ENCODE measurements at regions not wholly inside any gene's neighbourhood (a gene's known extent, or its start where the extent isn't known, plus 50 kb on each side); places are given as distances from the start of the nearest gene placed in this dataset.

GRCh38 chr10:83572036-83572435 is 567.3 kb upstream of the GHITM start:
- Histone ChIP-seq H3K27ac (ENCODE audit: low read depth, low read length) (no peak overlapping the region), H3K9ac (ENCODE audit: low read length) (no peak overlapping the region), H3K27me3 (ENCODE audit: control insufficient read depth, insufficient read depth, low read length) (no peaks in the 10 kb centered on the region), H3K9me3 (ENCODE audit: control insufficient read depth, insufficient read depth, low read depth, low read length) (0 out of 2 replicates have a peak, but pooled peaks cover under 1% of the 10 kb centered on the region), H3K4me1 (ENCODE audit: control insufficient read depth, insufficient read depth, low read length) (no peaks in the 10 kb centered on the region), H3K36me3 (ENCODE audit: control insufficient read depth, insufficient read depth, low read length) (no peaks in the 10 kb centered on the region), H3K4me3 (ENCODE audit: low read depth, low read length) (no peak overlapping the region)

- Histone ChIP-seq H3K36me3 (ENCODE audit: control insufficient read depth, insufficient read depth, low read length) (no peaks in the 10 kb centered on the region), H3K4me3 (ENCODE audit: low read depth, low read length) (no peak overlapping the region), H3K9me3 (ENCODE audit: control insufficient read depth, insufficient read depth, low read depth, low read length) (0 out of 2 replicates have a peak, but pooled peaks cover 6% of the 10 kb centered on the region), H3K9ac (ENCODE audit: low read length) (no peak overlapping the region), H3K4me1 (ENCODE audit: control insufficient read depth, insufficient read depth, low read length) (no peaks in the 10 kb centered on the region), H3K27me3 (ENCODE audit: control insufficient read depth, insufficient read depth, low read length) (no peaks in the 10 kb centered on the region), H3K27ac (ENCODE audit: low read depth, low read length) (no peak overlapping the region)
Observed at GRCh38 chr10:83574770-83575169, 564.5 kb upstream of the GHITM start.

- peaks cover 3% of the 10 kb centered on the region; the same call in 1 of the 2 replicates for H3K4me1 ChIP-seq (ENCODE audit: control insufficient read depth, insufficient read depth, low read length)
- no peaks in the 10 kb centered on the region for H3K36me3 ChIP-seq (ENCODE audit: control insufficient read depth, insufficient read depth, low read length)
- H3K27ac ChIP-seq (ENCODE audit: low read depth, low read length) = no peak overlapping the region
- H3K9me3 ChIP-seq (ENCODE audit: control insufficient read depth, insufficient read depth, low read depth, low read length) = 0 out of 2 replicates have a peak, but pooled peaks cover 6% of the 10 kb centered on the region
- H3K9ac ChIP-seq (ENCODE audit: low read length) = no peak overlapping the region
- no peaks in the 10 kb centered on the region for H3K27me3 ChIP-seq (ENCODE audit: control insufficient read depth, insufficient read depth, low read length)
- no peak overlapping the region for H3K4me3 ChIP-seq (ENCODE audit: low read depth, low read length)
Observed at GRCh38 chr10:83577421-83577820, 561.9 kb upstream of the GHITM start.

GRCh38 chr10:83580373-83581012 is 558.8 kb upstream of the GHITM start:
- no peak overlapping the region for H3K4me3 ChIP-seq (ENCODE audit: low read depth, low read length)
- no peaks in the 10 kb centered on the region for H3K36me3 ChIP-seq (ENCODE audit: control insufficient read depth, insufficient read depth, low read length)
- peaks cover 7% of the 10 kb centered on the region; the same call in 1 of the 2 replicates for H3K4me1 ChIP-seq (ENCODE audit: control insufficient read depth, insufficient read depth, low read length)
- 0 out of 2 replicates have a peak, but pooled peaks cover 6% of the 10 kb centered on the region for H3K9me3 ChIP-seq (ENCODE audit: control insufficient read depth, insufficient read depth, low read depth, low read length)
- H3K9ac ChIP-seq (ENCODE audit: low read length) = no peak overlapping the region
- H3K27ac ChIP-seq (ENCODE audit: low read depth, low read length) = no peak overlapping the region
- no peaks in the 10 kb centered on the region for H3K27me3 ChIP-seq (ENCODE audit: control insufficient read depth, insufficient read depth, low read length)

GRCh38 chr10:83582407-83583095 is 556.8 kb upstream of the GHITM start:
- Histone ChIP-seq H3K27ac (ENCODE audit: low read depth, low read length) (no peak overlapping the region), H3K9ac (ENCODE audit: low read length) (no peak overlapping the region), H3K9me3 (ENCODE audit: control insufficient read depth, insufficient read depth, low read depth, low read length) (0 out of 2 replicates have a peak, but pooled peaks cover 2% of the 10 kb centered on the region), H3K4me1 (ENCODE audit: control insufficient read depth, insufficient read depth, low read length) (peaks cover 7% of the 10 kb centered on the region; the same call in 1 of the 2 replicates), H3K36me3 (ENCODE audit: control insufficient read depth, insufficient read depth, low read length) (no peaks in the 10 kb centered on the region), H3K27me3 (ENCODE audit: control insufficient read depth, insufficient read depth, low read length) (no peaks in the 10 kb centered on the region), H3K4me3 (ENCODE audit: low read depth, low read length) (no peak overlapping the region)

- Histone ChIP-seq H3K4me1 (ENCODE audit: control insufficient read depth, insufficient read depth, low read length) (peaks cover 7% of the 10 kb centered on the region; the same call in 1 of the 2 replicates), H3K9me3 (ENCODE audit: control insufficient read depth, insufficient read depth, low read depth, low read length) (no peaks in the 10 kb centered on the region), H3K27me3 (ENCODE audit: control insufficient read depth, insufficient read depth, low read length) (no peaks in the 10 kb centered on the region), H3K9ac (ENCODE audit: low read length) (no peak overlapping the region), H3K36me3 (ENCODE audit: control insufficient read depth, insufficient read depth, low read length) (no peaks in the 10 kb centered on the region), H3K4me3 (ENCODE audit: low read depth, low read length) (no peak overlapping the region), H3K27ac (ENCODE audit: low read depth, low read length) (no peak overlapping the region)
Observed at GRCh38 chr10:83585686-83586085, 553.6 kb upstream of the GHITM start.

GRCh38 chr10:83592337-83592935 is 546.9 kb upstream of the GHITM start:
- no peaks in the 10 kb centered on the region for H3K36me3 ChIP-seq (ENCODE audit: control insufficient read depth, insufficient read depth, low read length)
- H3K4me3 ChIP-seq (ENCODE audit: low read depth, low read length) = no peak overlapping the region
- H3K27me3 ChIP-seq (ENCODE audit: control insufficient read depth, insufficient read depth, low read length) = no peaks in the 10 kb centered on the region
- peaks cover 11% of the 10 kb centered on the region for H3K9me3 ChIP-seq (ENCODE audit: control insufficient read depth, insufficient read depth, low read depth, low read length)
- H3K27ac ChIP-seq (ENCODE audit: low read depth, low read length) = no peak overlapping the region
- H3K9ac ChIP-seq (ENCODE audit: low read length) = no peak overlapping the region
- no peaks in the 10 kb centered on the region for H3K4me1 ChIP-seq (ENCODE audit: control insufficient read depth, insufficient read depth, low read length)

- no peaks in the 10 kb centered on the region for H3K27me3 ChIP-seq (ENCODE audit: control insufficient read depth, insufficient read depth, low read length)
- no peak overlapping the region for H3K4me3 ChIP-seq (ENCODE audit: low read depth, low read length)
- H3K9ac ChIP-seq (ENCODE audit: low read length) = no peak overlapping the region
- no peaks in the 10 kb centered on the region for H3K9me3 ChIP-seq (ENCODE audit: control insufficient read depth, insufficient read depth, low read depth, low read length)
- peaks cover 5% of the 10 kb centered on the region for H3K4me1 ChIP-seq (ENCODE audit: control insufficient read depth, insufficient read depth, low read length)
- H3K27ac ChIP-seq (ENCODE audit: low read depth, low read length) = no peak overlapping the region
- H3K36me3 ChIP-seq (ENCODE audit: control insufficient read depth, insufficient read depth, low read length) = no peaks in the 10 kb centered on the region
Observed at GRCh38 chr10:83603708-83604107, 535.6 kb upstream of the GHITM start.

GRCh38 chr10:83605783-83606630 is 533.3 kb upstream of the GHITM start:
- no peaks in the 10 kb centered on the region for H3K36me3 ChIP-seq (ENCODE audit: control insufficient read depth, insufficient read depth, low read length)
- peaks cover 5% of the 10 kb centered on the region for H3K4me1 ChIP-seq (ENCODE audit: control insufficient read depth, insufficient read depth, low read length)
- no peak overlapping the region for H3K4me3 ChIP-seq (ENCODE audit: low read depth, low read length)
- no peaks in the 10 kb centered on the region for H3K9me3 ChIP-seq (ENCODE audit: control insufficient read depth, insufficient read depth, low read depth, low read length)
- H3K27me3 ChIP-seq (ENCODE audit: control insufficient read depth, insufficient read depth, low read length) = no peaks in the 10 kb centered on the region
- H3K27ac ChIP-seq (ENCODE audit: low read depth, low read length) = no peak overlapping the region
- no peak overlapping the region for H3K9ac ChIP-seq (ENCODE audit: low read length)

GRCh38 chr10:83607959-83608745 is 531.2 kb upstream of the GHITM start:
- no peaks in the 10 kb centered on the region for H3K36me3 ChIP-seq (ENCODE audit: control insufficient read depth, insufficient read depth, low read length)
- H3K9me3 ChIP-seq (ENCODE audit: control insufficient read depth, insufficient read depth, low read depth, low read length) = no peaks in the 10 kb centered on the region
- H3K4me3 ChIP-seq (ENCODE audit: low read depth, low read length) = no peak overlapping the region
- H3K9ac ChIP-seq (ENCODE audit: low read length) = no peak overlapping the region
- no peaks in the 10 kb centered on the region for H3K27me3 ChIP-seq (ENCODE audit: control insufficient read depth, insufficient read depth, low read length)
- H3K27ac ChIP-seq (ENCODE audit: low read depth, low read length) = no peak overlapping the region
- H3K4me1 ChIP-seq (ENCODE audit: control insufficient read depth, insufficient read depth, low read length) = peaks cover 5% of the 10 kb centered on the region

Data from HUES6 (cell line).